ENCODE measurements at regions not wholly inside any gene's neighbourhood (a gene's known extent, or its start where the extent isn't known, plus 50 kb on each side); places are given as distances from the start of the nearest gene placed in this dataset.

DNA sequence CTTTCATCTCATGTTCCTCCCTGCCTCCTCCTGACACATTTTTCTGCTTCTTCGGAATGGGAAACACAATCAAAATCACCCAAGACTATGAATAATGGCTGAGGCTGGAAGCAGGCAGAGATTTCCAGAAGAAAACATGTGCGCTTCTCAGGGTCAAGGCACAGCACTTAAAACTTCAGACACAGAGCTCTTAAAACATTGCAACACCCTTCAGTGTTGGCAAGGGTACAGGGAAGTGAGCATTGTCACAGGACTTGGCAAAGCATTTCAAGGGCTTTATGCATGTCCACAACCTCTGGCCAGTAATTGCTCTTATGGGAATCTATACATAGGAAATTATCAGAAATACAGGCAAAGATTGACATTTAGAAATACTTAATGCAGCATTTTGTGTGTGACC, 477.6 kb upstream of the KLHL29 start:
- TF ChIP-seq FOXP2 (optimal IDR thresholded peaks at IDR 0.05; ENCODE audit: borderline replicate concordance, extremely low read depth, extremely low read length, insufficient read depth), result no peak

DNA sequence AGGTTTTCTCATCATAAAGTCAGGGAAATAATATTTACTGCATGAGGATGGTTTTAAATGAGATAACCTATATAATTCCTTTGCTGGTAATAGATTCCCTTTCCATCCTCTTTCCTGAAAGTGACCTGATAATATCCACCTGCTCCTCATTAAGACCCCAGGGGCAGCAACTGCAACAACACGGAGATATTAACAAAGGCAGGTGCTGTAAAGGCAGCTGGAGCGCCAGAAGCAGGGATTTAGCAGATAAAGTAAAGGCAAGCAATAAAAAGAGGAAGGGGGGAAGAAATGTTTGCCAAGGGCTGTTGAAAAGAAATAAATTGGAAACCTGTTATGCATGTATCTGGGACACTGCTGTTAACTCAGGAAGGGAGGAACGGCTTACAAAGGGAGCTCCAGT, 472.6 kb upstream of the KLHL29 start:
- no peak for TF ChIP-seq POLR2AphosphoS5 (IDR thresholded peaks at IDR 0.05; ENCODE audit: low read depth, low read length)
- no peak for TF ChIP-seq TAF1 (IDR thresholded peaks at IDR 0.05; ENCODE audit: borderline replicate concordance, insufficient read depth, low read length)
- TF ChIP-seq SIN3A (IDR thresholded peaks at IDR 0.05; ENCODE audit: borderline replicate concordance, insufficient read depth, low read length), result no peak
- no peak for TF ChIP-seq FOXP2 (optimal IDR thresholded peaks at IDR 0.05; ENCODE audit: borderline replicate concordance, extremely low read depth, extremely low read length, insufficient read depth)
- TF ChIP-seq, protein P1, sequence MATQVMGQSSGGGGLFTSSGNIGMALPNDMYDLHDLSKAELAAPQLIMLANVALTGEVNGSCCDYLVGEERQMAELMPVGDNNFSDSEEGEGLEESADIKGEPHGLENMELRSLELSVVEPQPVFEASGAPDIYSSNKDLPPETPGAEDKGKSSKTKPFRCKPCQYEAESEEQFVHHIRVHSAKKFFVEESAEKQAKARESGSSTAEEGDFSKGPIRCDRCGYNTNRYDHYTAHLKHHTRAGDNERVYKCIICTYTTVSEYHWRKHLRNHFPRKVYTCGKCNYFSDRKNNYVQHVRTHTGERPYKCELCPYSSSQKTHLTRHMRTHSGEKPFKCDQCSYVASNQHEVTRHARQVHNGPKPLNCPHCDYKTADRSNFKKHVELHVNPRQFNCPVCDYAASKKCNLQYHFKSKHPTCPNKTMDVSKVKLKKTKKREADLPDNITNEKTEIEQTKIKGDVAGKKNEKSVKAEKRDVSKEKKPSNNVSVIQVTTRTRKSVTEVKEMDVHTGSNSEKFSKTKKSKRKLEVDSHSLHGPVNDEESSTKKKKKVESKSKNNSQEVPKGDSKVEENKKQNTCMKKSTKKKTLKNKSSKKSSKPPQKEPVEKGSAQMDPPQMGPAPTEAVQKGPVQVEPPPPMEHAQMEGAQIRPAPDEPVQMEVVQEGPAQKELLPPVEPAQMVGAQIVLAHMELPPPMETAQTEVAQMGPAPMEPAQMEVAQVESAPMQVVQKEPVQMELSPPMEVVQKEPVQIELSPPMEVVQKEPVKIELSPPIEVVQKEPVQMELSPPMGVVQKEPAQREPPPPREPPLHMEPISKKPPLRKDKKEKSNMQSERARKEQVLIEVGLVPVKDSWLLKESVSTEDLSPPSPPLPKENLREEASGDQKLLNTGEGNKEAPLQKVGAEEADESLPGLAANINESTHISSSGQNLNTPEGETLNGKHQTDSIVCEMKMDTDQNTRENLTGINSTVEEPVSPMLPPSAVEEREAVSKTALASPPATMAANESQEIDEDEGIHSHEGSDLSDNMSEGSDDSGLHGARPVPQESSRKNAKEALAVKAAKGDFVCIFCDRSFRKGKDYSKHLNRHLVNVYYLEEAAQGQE (IDR thresholded peaks at IDR 0.05; ENCODE audit: insufficient read depth in 1 of 2, low read depth in 2 of 2, low read length in 2 of 2), result no peak

DNA sequence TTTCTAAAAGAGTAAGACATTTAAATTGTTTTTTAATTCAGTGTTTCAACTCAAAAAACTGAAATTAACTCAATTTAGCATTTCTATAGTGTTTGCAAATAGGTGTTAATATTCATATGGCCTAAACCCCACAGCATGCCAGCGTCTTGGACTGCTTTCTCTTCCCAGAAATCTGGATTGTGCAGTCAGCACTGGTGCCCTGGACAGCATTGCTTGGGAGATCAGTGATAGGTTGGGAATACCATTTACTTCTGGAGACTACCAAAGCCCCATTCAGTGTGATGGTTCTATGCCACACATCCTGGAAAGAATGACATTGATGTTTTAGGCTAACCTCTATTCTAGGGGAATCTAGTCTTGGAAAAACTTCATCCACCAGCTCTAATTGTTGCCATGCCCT, 455.0 kb upstream of the KLHL29 start:
- no peak for TF ChIP-seq POLR2AphosphoS5 (IDR thresholded peaks at IDR 0.05; ENCODE audit: low read depth, low read length)
- TF ChIP-seq, protein P1 (IDR thresholded peaks at IDR 0.05; ENCODE audit: insufficient read depth in 1 of 2, low read depth in 2 of 2, low read length in 2 of 2), result peak; percentile 41 to 85; a peak in 2 of 4 replicates

DNA sequence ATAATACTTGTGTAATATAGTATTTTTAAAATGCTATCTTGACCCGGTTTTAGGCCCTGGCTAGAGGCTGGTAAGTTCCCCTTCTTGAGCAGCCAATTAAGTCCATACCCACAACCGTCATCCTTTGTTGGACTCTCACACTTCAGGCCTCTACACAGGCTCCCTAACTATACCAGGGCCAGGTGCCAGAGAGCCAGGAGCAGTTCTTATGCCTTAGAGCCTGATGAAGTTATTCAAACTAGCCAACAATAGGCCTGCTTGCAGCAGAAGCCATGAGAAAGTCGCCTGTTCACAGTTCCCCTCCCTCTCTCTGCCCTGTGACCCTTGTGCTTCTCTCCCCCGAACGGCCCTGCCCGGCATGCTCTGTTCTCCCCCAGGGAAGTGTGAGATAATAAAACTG, 454.2 kb upstream of the KLHL29 start:
- TF ChIP-seq FOXP2 (optimal IDR thresholded peaks at IDR 0.05; ENCODE audit: borderline replicate concordance, extremely low read depth, extremely low read length, insufficient read depth) (no peak), TAF1 (IDR thresholded peaks at IDR 0.05; ENCODE audit: borderline replicate concordance, insufficient read depth, low read length) (no peak), POLR2AphosphoS5 (IDR thresholded peaks at IDR 0.05; ENCODE audit: low read depth, low read length) (no peak), SIN3A (IDR thresholded peaks at IDR 0.05; ENCODE audit: borderline replicate concordance, insufficient read depth, low read length) (no peak)
- TF ChIP-seq, protein P1 (IDR thresholded peaks at IDR 0.05; ENCODE audit: insufficient read depth in 1 of 2, low read depth in 2 of 2, low read length in 2 of 2), result no peak

DNA sequence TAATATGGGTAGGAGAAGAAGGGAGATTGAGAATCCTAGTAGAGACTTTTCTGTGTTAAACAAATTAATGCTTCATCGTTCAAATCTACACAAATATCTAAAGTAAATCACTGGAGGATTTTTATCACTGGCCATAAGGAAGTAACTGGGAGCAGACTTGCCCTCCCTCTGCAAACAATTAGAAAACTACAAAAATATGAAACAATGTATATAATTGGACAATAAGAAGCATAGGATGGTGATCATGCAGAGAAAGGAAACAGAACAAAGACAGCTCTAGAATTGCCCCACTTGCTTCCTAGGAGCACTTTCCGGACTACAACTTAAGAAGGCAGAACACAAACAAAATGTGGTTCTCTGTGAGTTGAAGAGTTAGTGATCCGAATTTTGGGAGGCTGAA, 452.7 kb upstream of the KLHL29 start:
- TF ChIP-seq SIN3A (IDR thresholded peaks at IDR 0.05; ENCODE audit: borderline replicate concordance, insufficient read depth, low read length), result no peak
- no peak for TF ChIP-seq POLR2AphosphoS5 (IDR thresholded peaks at IDR 0.05; ENCODE audit: low read depth, low read length)
- TF ChIP-seq, protein P1 (IDR thresholded peaks at IDR 0.05; ENCODE audit: insufficient read depth in 1 of 2, low read depth in 2 of 2, low read length in 2 of 2), result no peak
- no peak for TF ChIP-seq FOXP2 (optimal IDR thresholded peaks at IDR 0.05; ENCODE audit: borderline replicate concordance, extremely low read depth, extremely low read length, insufficient read depth)
- no peak for TF ChIP-seq TAF1 (IDR thresholded peaks at IDR 0.05; ENCODE audit: borderline replicate concordance, insufficient read depth, low read length)

All from PFSK-1 (cell line).